G401 (cell line): ENCODE measurements at regions not wholly inside any gene's neighbourhood (a gene's known extent, or its start where the extent isn't known, plus 50 kb on each side); places are given as distances from the start of the nearest gene placed in this dataset.

Experiments used
- DNase-seq: peaks from one replicate; pipeline ENCODE4 v3.0.0-alpha.2; 2015; ENCODE audit warnings: low spot score
- in situ Hi-C: cut with HindIII; loops from 2 replicates; pipeline ENCODE4 v1.10.0; 2016; ENCODE audit warnings: low sequenced_read_pairs, mixed read lengths

GRCh38 chr10:108244443-108245228 is 1080.1 kb upstream of the SORCS1 start:
- DNase-seq, result no peak
- in situ Hi-C loops, result no loop called here

- in situ Hi-C loops, result no loop called here
- DNase-seq, result no peak
Measured at GRCh38 chr10:108241166-108241565, 1076.7 kb upstream of the SORCS1 start.

GRCh38 chr10:108238261-108238660 is 1073.8 kb upstream of the SORCS1 start:
- no peak for DNase-seq
- in situ Hi-C loops, result no loop called here

GRCh38 chr10:108230478-108231170 is 1066.1 kb upstream of the SORCS1 start:
- in situ Hi-C loops, result no loop called here
- no peak for DNase-seq

GRCh38 chr10:108208732-108209131 is 1044.2 kb upstream of the SORCS1 start:
- DNase-seq, result no peak
- in situ Hi-C loops, result no loop called here

GRCh38 chr10:108208038-108208437 is 1043.5 kb upstream of the SORCS1 start:
- DNase-seq, result no peak
- in situ Hi-C loops, result no loop called here

GRCh38 chr10:108204528-108205305 is 1040.2 kb upstream of the SORCS1 start:
- in situ Hi-C loops, result no loop called here
- no peak for DNase-seq

GRCh38 chr10:108203905-108204527 is 1039.5 kb upstream of the SORCS1 start:
- DNase-seq, result no peak
- in situ Hi-C loops, result no loop called here

- DNase-seq, result no peak
- in situ Hi-C loops, result no loop called here
Measured at GRCh38 chr10:108187408-108188012, 1023.0 kb upstream of the SORCS1 start.

- DNase-seq, result no peak
- in situ Hi-C loops, result no loop called here
Measured at GRCh38 chr10:108184114-108184513, 1019.6 kb upstream of the SORCS1 start.

GRCh38 chr10:108180878-108181277 is 1016.4 kb upstream of the SORCS1 start:
- in situ Hi-C loops, result no loop called here
- no peak for DNase-seq

- in situ Hi-C loops, result no loop called here
- DNase-seq, result no peak
Measured at GRCh38 chr10:108169846-108170245, 1005.3 kb upstream of the SORCS1 start.

GRCh38 chr10:108167766-108168165 is 1003.3 kb upstream of the SORCS1 start:
- no peak for DNase-seq
- in situ Hi-C loops, result no loop called here

GRCh38 chr10:108166401-108166800 is 1001.9 kb upstream of the SORCS1 start:
- DNase-seq, result no peak
- in situ Hi-C loops, result no loop called here

GRCh38 chr10:108147346-108147745 is 982.8 kb upstream of the SORCS1 start:
- DNase-seq, result no peak
- in situ Hi-C loops, result no loop called here

GRCh38 chr10:108141064-108141463 is 976.6 kb upstream of the SORCS1 start:
- in situ Hi-C loops, result no loop called here
- DNase-seq, result no peak

GRCh38 chr10:108132303-108132702 is 967.8 kb upstream of the SORCS1 start:
- in situ Hi-C loops, result no loop called here
- DNase-seq, result no peak

- DNase-seq, result no peak
- in situ Hi-C loops, result no loop called here
Measured at GRCh38 chr10:108130575-108130974, 966.1 kb upstream of the SORCS1 start.

GRCh38 chr10:108112218-108112617 is 947.7 kb upstream of the SORCS1 start:
- in situ Hi-C loops, result no loop called here
- DNase-seq, result no peak
